Endodermal cell (in vitro differentiated cells): ENCODE measurements at regions not wholly inside any gene's neighbourhood (a gene's known extent, or its start where the extent isn't known, plus 50 kb on each side); places are given as distances from the start of the nearest gene placed in this dataset.
"Not testable (repeated sequence)": the region's sequence is repeated elsewhere in the genome, so short reads cannot be mapped to it uniquely, and the experiment has no call there.

ENCODE experiments used
- DNase-seq: peaks from one replicate; pipeline ENCODE4 v3.0.0-alpha.2; 2017
- H3K27ac ChIP-seq: 2 replicates; pipeline ENCODE4 v1.5.1; 2013; ENCODE audit warnings: mild to moderate bottlenecking, low read depth, low read length, moderate library complexity
- H3K27me3 ChIP-seq: 2 replicates; pipeline ENCODE4 v1.6.1; 2013; ENCODE audit warnings: mild to moderate bottlenecking, low read length, moderate library complexity; ENCODE audit not compliant: insufficient read depth, control insufficient read depth, poor library complexity, severe bottlenecking
- H3K36me3 ChIP-seq: 2 replicates; pipeline ENCODE4 v1.7.0; 2013; ENCODE audit warnings: mild to moderate bottlenecking, low read length, moderate library complexity; ENCODE audit not compliant: control insufficient read depth, insufficient read depth
- H3K4me1 ChIP-seq: one replicate; pipeline ENCODE4 v1.7.0; 2013; ENCODE audit warnings: low read length; ENCODE audit not compliant: control insufficient read depth, insufficient read depth
- H3K4me3 ChIP-seq: 2 replicates; pipeline ENCODE4 v1.5.1; 2013; ENCODE audit warnings: mild to moderate bottlenecking, low read length, moderate library complexity
- H3K9ac ChIP-seq: 2 replicates; pipeline ENCODE4 v1.6.1; 2013; ENCODE audit warnings: mild to moderate bottlenecking, low read length, moderate library complexity; ENCODE audit not compliant: poor library complexity, severe bottlenecking; ENCODE audit errors: extremely low read depth
- H3K9me3 ChIP-seq: 2 replicates; pipeline ENCODE4 v1.6.1; 2013; ENCODE audit warnings: mild to moderate bottlenecking, low read length, moderate library complexity; ENCODE audit not compliant: control insufficient read depth
- H3K27ac Mint-ChIP-seq: 2 replicates; pipeline ENCODE4 v1.8.0; 2020; ENCODE audit warnings: mixed read lengths
- H3K27me3 Mint-ChIP-seq: 2 replicates; pipeline ENCODE4 v1.8.0; 2021; ENCODE audit warnings: mild to moderate bottlenecking, mixed read lengths; ENCODE audit not compliant: insufficient read depth
- H3K36me3 Mint-ChIP-seq: 2 replicates; pipeline ENCODE4 v1.8.0; 2020; ENCODE audit warnings: low read depth, mixed read lengths
- H3K4me1 Mint-ChIP-seq: 2 replicates; pipeline ENCODE4 v1.8.0; 2020; ENCODE audit warnings: mixed read lengths
- H3K4me3 Mint-ChIP-seq: 2 replicates; pipeline ENCODE4 v1.8.0; 2020; ENCODE audit warnings: mild to moderate bottlenecking, moderate library complexity, mixed read lengths
- H3K9me3 Mint-ChIP-seq: 2 replicates; pipeline ENCODE4 v1.8.0; 2020; ENCODE audit warnings: mild to moderate bottlenecking, mixed read lengths
- CTCF ChIP-seq: fragments of 200-600 bp; sonication (generic); conservative IDR thresholded peaks from 2 replicates; pipeline ENCODE4 v1.5.0; 2021; ENCODE audit warnings: antibody characterized with exemption, mild to moderate bottlenecking
- WGBS, 2 experiments: methylation state at CpG; one replicate each; pipeline versions ENCODE4 v1.1.5 to v1.1.7; 2013; ENCODE audit warnings: missing lambda C conversion rate in 2 of 2, mixed read lengths in 1 of 2; ENCODE audit not compliant: insufficient coverage in 1 of 2, insufficient read length in 1 of 2; 5-methylcytosine and 5-hydroxymethylcytosine counted together

- not testable (repeated sequence) for H3K27ac ChIP-seq, H3K27me3 ChIP-seq, H3K4me3 ChIP-seq, H3K4me1 ChIP-seq, H3K4me1 Mint-ChIP-seq, DNase-seq, H3K27ac Mint-ChIP-seq, H3K27me3 Mint-ChIP-seq, H3K36me3 ChIP-seq, H3K36me3 Mint-ChIP-seq, H3K9ac ChIP-seq, H3K4me3 Mint-ChIP-seq
- 56 to 73% methylated on average over 7 to 9 of the region's 9 CpGs for WGBS, 2 experiments
- peaks cover 15% of the 10 kb centered on the region for H3K9me3 ChIP-seq
- peaks cover 73% of the 10 kb centered on the region for H3K9me3 Mint-ChIP-seq
Measured at GRCh38 chr7:56328327-56328726, 212.1 kb upstream of the NUPR2 start.

- H3K27me3 Mint-ChIP-seq: no peaks in the 10 kb centered on the region
- Histone ChIP-seq H3K27ac (no peak overlapping the region), H3K4me1 (no peaks in the 10 kb centered on the region), H3K36me3 (no peaks in the 10 kb centered on the region), H3K4me3 (no peak overlapping the region), H3K9me3 (peaks cover 50% of the 10 kb centered on the region), H3K27me3 (no peaks in the 10 kb centered on the region), H3K9ac (no peak overlapping the region)
- TF ChIP-seq CTCF: no peak
- H3K27ac Mint-ChIP-seq: no peak overlapping the region
- DNase-seq: no peak
- no peaks in the 10 kb centered on the region for H3K4me1 Mint-ChIP-seq
- peaks cover 81% of the 10 kb centered on the region for H3K9me3 Mint-ChIP-seq
- WGBS, 2 experiments: 55 to 66% methylated on average over 6 to 7 of the region's 7 CpGs
- peaks cover 5% of the 10 kb centered on the region for H3K36me3 Mint-ChIP-seq
- no peak overlapping the region for H3K4me3 Mint-ChIP-seq
Measured at GRCh38 chr7:56290548-56290947, 174.3 kb upstream of the NUPR2 start.

- no peak for TF ChIP-seq CTCF
- H3K27ac Mint-ChIP-seq: no peak overlapping the region
- peaks cover 58% of the 10 kb centered on the region for H3K9me3 ChIP-seq
- H3K4me1 ChIP-seq: no peaks in the 10 kb centered on the region
- DNase-seq: no peak
- 86 to 88% methylated on average over 48 to 57 of the region's 57 CpGs for WGBS, 2 experiments
- no peaks in the 10 kb centered on the region for H3K36me3 ChIP-seq
- H3K4me3 ChIP-seq: no peak overlapping the region
- H3K9me3 Mint-ChIP-seq: peaks cover 81% of the 10 kb centered on the region
- no peaks in the 10 kb centered on the region for H3K4me1 Mint-ChIP-seq
- H3K27me3 Mint-ChIP-seq: no peaks in the 10 kb centered on the region
- H3K36me3 Mint-ChIP-seq: no peaks in the 10 kb centered on the region
- no peak overlapping the region for H3K4me3 Mint-ChIP-seq
- H3K27me3 ChIP-seq: no peaks in the 10 kb centered on the region
- H3K9ac ChIP-seq: no peak overlapping the region
- no peak overlapping the region for H3K27ac ChIP-seq
Measured at GRCh38 chr7:56287429-56288138, 171.4 kb upstream of the NUPR2 start.

- no peaks in the 10 kb centered on the region for H3K4me1 Mint-ChIP-seq
- peaks cover 96% of the 10 kb centered on the region for H3K9me3 Mint-ChIP-seq
- 72 to 83% methylated on average over 5 to 7 of the region's 7 CpGs for WGBS, 2 experiments
- no peaks in the 10 kb centered on the region for H3K27me3 Mint-ChIP-seq
- H3K36me3 ChIP-seq: no peaks in the 10 kb centered on the region
- no peak for DNase-seq
- no peaks in the 10 kb centered on the region for H3K36me3 Mint-ChIP-seq
- H3K4me1 ChIP-seq: no peaks in the 10 kb centered on the region
- no peaks in the 10 kb centered on the region for H3K27me3 ChIP-seq
- H3K9me3 ChIP-seq: peaks cover 86% of the 10 kb centered on the region
- no peak for TF ChIP-seq CTCF
- no peak overlapping the region for H3K27ac Mint-ChIP-seq
- H3K9ac ChIP-seq: no peak overlapping the region
- no peak overlapping the region for H3K4me3 ChIP-seq
- no peak overlapping the region for H3K4me3 Mint-ChIP-seq
- no peak overlapping the region for H3K27ac ChIP-seq
Measured at GRCh38 chr7:56256108-56256507, 139.9 kb upstream of the NUPR2 start.
